Endodermal cell (in vitro differentiated cells): ENCODE measurements at regions not wholly inside any gene's neighbourhood (a gene's known extent, or its start where the extent isn't known, plus 50 kb on each side); places are given as distances from the start of the nearest gene placed in this dataset.
A peak's percentile ranks its signal among the peaks of the same experiment; 100 is the strongest.

Experiments used
- DNase-seq: peaks from one replicate; pipeline ENCODE4 v3.0.0-alpha.2; 2017
- H3K27ac ChIP-seq: 2 replicates; pipeline ENCODE4 v1.5.1; 2013; ENCODE audit warnings: mild to moderate bottlenecking, low read depth, low read length, moderate library complexity
- H3K27me3 ChIP-seq: 2 replicates; pipeline ENCODE4 v1.6.1; 2013; ENCODE audit warnings: mild to moderate bottlenecking, low read length, moderate library complexity; ENCODE audit not compliant: insufficient read depth, control insufficient read depth, poor library complexity, severe bottlenecking
- H3K36me3 ChIP-seq: 2 replicates; pipeline ENCODE4 v1.7.0; 2013; ENCODE audit warnings: mild to moderate bottlenecking, low read length, moderate library complexity; ENCODE audit not compliant: control insufficient read depth, insufficient read depth
- H3K4me1 ChIP-seq: one replicate; pipeline ENCODE4 v1.7.0; 2013; ENCODE audit warnings: low read length; ENCODE audit not compliant: control insufficient read depth, insufficient read depth
- H3K4me3 ChIP-seq: 2 replicates; pipeline ENCODE4 v1.5.1; 2013; ENCODE audit warnings: mild to moderate bottlenecking, low read length, moderate library complexity
- H3K9ac ChIP-seq: 2 replicates; pipeline ENCODE4 v1.6.1; 2013; ENCODE audit warnings: mild to moderate bottlenecking, low read length, moderate library complexity; ENCODE audit not compliant: poor library complexity, severe bottlenecking; ENCODE audit errors: extremely low read depth
- H3K9me3 ChIP-seq: 2 replicates; pipeline ENCODE4 v1.6.1; 2013; ENCODE audit warnings: mild to moderate bottlenecking, low read length, moderate library complexity; ENCODE audit not compliant: control insufficient read depth
- H3K27ac Mint-ChIP-seq: 2 replicates; pipeline ENCODE4 v1.8.0; 2020; ENCODE audit warnings: mixed read lengths
- H3K27me3 Mint-ChIP-seq: 2 replicates; pipeline ENCODE4 v1.8.0; 2021; ENCODE audit warnings: mild to moderate bottlenecking, mixed read lengths; ENCODE audit not compliant: insufficient read depth
- H3K36me3 Mint-ChIP-seq: 2 replicates; pipeline ENCODE4 v1.8.0; 2020; ENCODE audit warnings: low read depth, mixed read lengths
- H3K4me1 Mint-ChIP-seq: 2 replicates; pipeline ENCODE4 v1.8.0; 2020; ENCODE audit warnings: mixed read lengths
- H3K4me3 Mint-ChIP-seq: 2 replicates; pipeline ENCODE4 v1.8.0; 2020; ENCODE audit warnings: mild to moderate bottlenecking, moderate library complexity, mixed read lengths
- H3K9me3 Mint-ChIP-seq: 2 replicates; pipeline ENCODE4 v1.8.0; 2020; ENCODE audit warnings: mild to moderate bottlenecking, mixed read lengths
- CTCF ChIP-seq: fragments of 200-600 bp; sonication (generic); conservative IDR thresholded peaks from 2 replicates; pipeline ENCODE4 v1.5.0; 2021; ENCODE audit warnings: antibody characterized with exemption, mild to moderate bottlenecking
- WGBS, 2 experiments: methylation state at CpG; one replicate each; pipeline versions ENCODE4 v1.1.5 to v1.1.7; 2013; ENCODE audit warnings: missing lambda C conversion rate in 2 of 2, mixed read lengths in 1 of 2; ENCODE audit not compliant: insufficient coverage in 1 of 2, insufficient read length in 1 of 2; 5-methylcytosine and 5-hydroxymethylcytosine counted together

GRCh38 chr16:64475627-64476351, 646.1 kb downstream of the CDH11 start:
- H3K9me3 ChIP-seq = no peaks in the 10 kb centered on the region
- Mint-ChIP-seq H3K27ac (no peak overlapping the region), H3K9me3 (no peaks in the 10 kb centered on the region), H3K36me3 (no peaks in the 10 kb centered on the region), H3K4me3 (no peak overlapping the region), H3K27me3 (no peaks in the 10 kb centered on the region), H3K4me1 (no peaks in the 10 kb centered on the region)
- no peaks in the 10 kb centered on the region for H3K4me1 ChIP-seq
- no peak overlapping the region for H3K9ac ChIP-seq
- no peak overlapping the region for H3K4me3 ChIP-seq
- no peaks in the 10 kb centered on the region for H3K27me3 ChIP-seq
- peak overlapping the region; percentile 45 for H3K27ac ChIP-seq
- WGBS, 2 experiments = 74 to 92% methylated on average over 7 to 10 of the region's 11 CpGs
- no peaks in the 10 kb centered on the region for H3K36me3 ChIP-seq
- no peak for TF ChIP-seq CTCF
- DNase-seq = no peak

GRCh38 chr16:64470916-64471315, 650.9 kb downstream of the CDH11 start:
- 88% methylated on average over 2 of the region's 2 CpGs; no CpG with 5 or more reads in 1 of the 2 experiments for WGBS, 2 experiments
- H3K9me3 ChIP-seq = no peaks in the 10 kb centered on the region
- no peak for TF ChIP-seq CTCF
- H3K9ac ChIP-seq = no peak overlapping the region
- no peak overlapping the region for H3K27ac ChIP-seq
- Mint-ChIP-seq H3K4me3 (no peak overlapping the region), H3K9me3 (peaks cover 14% of the 10 kb centered on the region), H3K4me1 (peaks cover 12% of the 10 kb centered on the region), H3K27ac (no peak overlapping the region), H3K27me3 (no peaks in the 10 kb centered on the region), H3K36me3 (no peaks in the 10 kb centered on the region)
- H3K4me1 ChIP-seq = no peaks in the 10 kb centered on the region
- H3K36me3 ChIP-seq = no peaks in the 10 kb centered on the region
- DNase-seq = no peak
- H3K27me3 ChIP-seq = no peaks in the 10 kb centered on the region
- no peak overlapping the region for H3K4me3 ChIP-seq

- no peak overlapping the region for H3K4me3 Mint-ChIP-seq
- H3K27ac ChIP-seq = no peak overlapping the region
- no peaks in the 10 kb centered on the region for H3K4me1 ChIP-seq
- DNase-seq = no peak
- H3K9ac ChIP-seq = no peak overlapping the region
- no peaks in the 10 kb centered on the region for H3K36me3 ChIP-seq
- peaks cover 14% of the 10 kb centered on the region for H3K9me3 Mint-ChIP-seq
- no peaks in the 10 kb centered on the region for H3K27me3 ChIP-seq
- no peak overlapping the region for H3K27ac Mint-ChIP-seq
- 98 to 100% methylated on average over 1 to 2 of the region's 2 CpGs for WGBS, 2 experiments
- H3K36me3 Mint-ChIP-seq = no peaks in the 10 kb centered on the region
- H3K4me1 Mint-ChIP-seq = peaks cover 12% of the 10 kb centered on the region
- H3K9me3 ChIP-seq = no peaks in the 10 kb centered on the region
- no peak overlapping the region for H3K4me3 ChIP-seq
- no peaks in the 10 kb centered on the region for H3K27me3 Mint-ChIP-seq
- peak; percentile 47 for TF ChIP-seq CTCF
These were observed 651.8 kb downstream of the CDH11 start for GRCh38 chr16:64469906-64470702.
